IPS-18a (cell line): ENCODE measurements at regions not wholly inside any gene's neighbourhood (a gene's known extent, or its start where the extent isn't known, plus 50 kb on each side); places are given as distances from the start of the nearest gene placed in this dataset.

Source experiments
- H3K27ac ChIP-seq: one replicate; pipeline ENCODE4 v1.5.1; 2013; ENCODE audit warnings: low read length
- H3K27me3 ChIP-seq: one replicate; pipeline ENCODE4 v1.6.1; 2013; ENCODE audit warnings: mild to moderate bottlenecking, low read length; ENCODE audit not compliant: control insufficient read depth, insufficient read depth
- H3K36me3 ChIP-seq: one replicate; pipeline ENCODE4 v1.6.1; 2013; ENCODE audit warnings: low read depth, low read length; ENCODE audit not compliant: control insufficient read depth
- H3K4me1 ChIP-seq: one replicate; pipeline ENCODE4 v1.6.1; 2013; ENCODE audit warnings: low read depth, low read length; ENCODE audit not compliant: control insufficient read depth
- H3K4me3 ChIP-seq: one replicate; pipeline ENCODE4 v1.5.1; 2013; ENCODE audit warnings: low read length
- H3K9ac ChIP-seq: one replicate; pipeline ENCODE4 v1.6.1; 2013; ENCODE audit warnings: mild to moderate bottlenecking, low read length, moderate library complexity
- H3K9me3 ChIP-seq: one replicate; pipeline ENCODE4 v1.6.1; 2013; ENCODE audit warnings: low read depth, low read length; ENCODE audit not compliant: control insufficient read depth

DNA sequence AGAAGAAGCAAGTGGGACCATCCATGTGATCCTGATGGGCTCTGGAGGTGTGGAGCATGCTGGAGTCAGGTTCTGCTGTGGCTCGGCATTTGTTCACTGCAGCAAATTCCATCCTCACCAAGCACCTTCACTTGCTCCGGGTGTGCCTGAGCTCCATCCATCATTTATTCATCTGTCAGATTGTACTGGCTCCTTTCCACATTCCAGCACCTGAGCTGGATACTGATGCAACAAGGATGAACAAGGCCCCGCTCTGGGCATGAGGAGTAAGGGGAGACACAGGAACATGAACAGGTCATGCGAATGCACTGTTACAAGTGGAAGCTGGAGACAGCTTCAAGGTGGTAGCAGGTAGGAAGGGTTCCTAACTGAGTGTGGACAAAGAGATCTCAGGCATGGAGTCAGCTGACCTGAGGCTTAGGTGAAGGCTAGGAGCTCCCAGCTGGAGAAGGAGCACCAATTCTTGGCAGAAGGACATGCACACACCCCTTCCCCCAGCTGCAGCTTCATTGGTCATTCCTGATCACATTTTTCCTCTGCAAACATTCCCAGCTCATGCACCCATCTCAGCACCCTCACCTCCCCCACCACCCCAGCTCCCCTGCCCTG lies 133.7 kb upstream of the ZMIZ1 start:
- Histone ChIP-seq H3K9me3 (no peaks in the 10 kb centered on the region), H3K27me3 (no peaks in the 10 kb centered on the region), H3K4me3 (no peak overlapping the region), H3K4me1 (peaks cover 20% of the 10 kb centered on the region), H3K36me3 (no peaks in the 10 kb centered on the region), H3K27ac (no peak overlapping the region), H3K9ac (no peak overlapping the region)

DNA sequence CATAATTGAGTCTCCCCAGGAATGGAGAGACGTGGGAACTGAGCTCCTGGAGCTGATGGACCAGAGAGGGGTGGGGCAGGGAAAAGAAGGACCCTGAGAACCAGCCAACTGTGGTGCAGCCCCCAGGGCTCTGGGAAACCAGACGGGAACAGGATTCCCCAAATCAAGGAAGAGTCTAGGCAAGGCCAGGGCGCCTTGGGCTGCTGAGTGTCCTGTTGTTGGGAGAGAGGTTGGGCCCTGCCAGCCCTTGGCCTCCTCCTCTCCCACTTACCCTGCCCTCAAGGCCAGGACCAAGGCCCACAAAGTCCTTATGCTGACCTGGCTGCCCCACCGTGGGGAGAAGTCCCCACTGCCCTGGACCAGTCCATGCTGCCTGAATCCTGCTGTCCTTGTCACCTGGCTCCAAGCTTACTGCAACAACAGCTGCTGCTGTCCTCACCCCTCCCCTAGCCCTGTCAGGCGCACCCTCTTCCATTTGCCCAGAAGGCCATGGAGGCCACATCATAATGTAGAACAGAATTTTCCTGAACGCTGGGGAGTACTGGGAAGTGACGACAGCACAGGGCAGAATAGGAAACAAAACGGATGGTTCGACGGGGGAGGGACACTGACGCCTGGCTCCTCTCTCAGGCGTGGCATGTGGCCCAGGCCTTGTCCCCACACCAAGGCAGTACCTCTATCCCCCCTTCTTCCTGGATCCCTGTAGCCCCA lies 132.9 kb upstream of the ZMIZ1 start:
- no peak overlapping the region for H3K9ac ChIP-seq
- no peak overlapping the region for H3K4me3 ChIP-seq
- no peaks in the 10 kb centered on the region for H3K9me3 ChIP-seq
- H3K27ac ChIP-seq, result no peak overlapping the region
- H3K4me1 ChIP-seq, result peaks cover 20% of the 10 kb centered on the region
- no peaks in the 10 kb centered on the region for H3K27me3 ChIP-seq
- no peaks in the 10 kb centered on the region for H3K36me3 ChIP-seq

DNA sequence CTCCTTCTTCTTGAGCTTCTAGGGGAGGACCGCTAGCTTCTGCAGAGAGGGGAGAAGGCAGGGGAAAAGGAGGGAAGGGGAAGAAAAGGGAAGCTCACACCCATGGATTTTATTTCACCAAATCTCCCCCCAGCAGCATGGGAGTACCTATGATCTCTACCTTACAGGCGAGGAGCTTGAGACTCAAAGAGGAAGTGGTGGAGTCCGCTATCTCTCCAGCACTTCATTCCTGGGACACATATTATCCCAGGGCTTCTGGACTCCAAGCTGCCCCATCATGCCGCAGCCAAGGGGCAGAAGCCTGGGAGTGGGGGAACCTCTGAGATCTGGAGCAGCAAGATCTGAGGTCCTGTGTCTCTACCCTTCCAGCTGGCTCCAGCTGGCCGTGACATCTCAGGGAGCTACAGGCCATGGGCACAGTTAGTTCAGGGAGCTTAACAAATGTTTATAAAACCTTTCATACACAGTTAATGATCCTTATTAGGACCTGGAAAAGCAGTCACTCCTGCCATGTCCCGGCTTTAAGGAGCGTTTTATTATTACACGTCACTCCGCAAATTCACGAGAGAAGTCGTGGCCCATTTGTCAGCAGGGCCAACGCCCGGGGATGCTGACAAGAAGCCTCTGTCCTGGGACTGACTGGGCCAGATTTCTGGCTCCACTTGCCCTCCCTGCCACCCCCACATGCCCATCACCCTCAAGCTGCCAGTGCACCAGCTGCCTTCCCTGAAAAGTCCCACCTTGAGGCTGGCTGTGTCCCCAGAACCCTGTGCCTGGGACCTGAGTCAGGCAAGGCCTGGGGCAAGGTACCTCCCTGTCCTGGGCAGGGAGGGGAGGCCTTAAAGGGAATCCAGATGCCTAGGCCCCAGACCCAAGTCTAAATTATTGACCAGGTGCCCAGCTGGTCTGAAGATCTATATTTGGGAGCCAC lies 132.1 kb upstream of the ZMIZ1 start:
- H3K9ac ChIP-seq, result no peak overlapping the region
- H3K36me3 ChIP-seq, result no peaks in the 10 kb centered on the region
- H3K9me3 ChIP-seq, result no peaks in the 10 kb centered on the region
- no peaks in the 10 kb centered on the region for H3K27me3 ChIP-seq
- H3K4me1 ChIP-seq, result peaks cover 14% of the 10 kb centered on the region
- no peak overlapping the region for H3K27ac ChIP-seq
- H3K4me3 ChIP-seq, result no peak overlapping the region

DNA sequence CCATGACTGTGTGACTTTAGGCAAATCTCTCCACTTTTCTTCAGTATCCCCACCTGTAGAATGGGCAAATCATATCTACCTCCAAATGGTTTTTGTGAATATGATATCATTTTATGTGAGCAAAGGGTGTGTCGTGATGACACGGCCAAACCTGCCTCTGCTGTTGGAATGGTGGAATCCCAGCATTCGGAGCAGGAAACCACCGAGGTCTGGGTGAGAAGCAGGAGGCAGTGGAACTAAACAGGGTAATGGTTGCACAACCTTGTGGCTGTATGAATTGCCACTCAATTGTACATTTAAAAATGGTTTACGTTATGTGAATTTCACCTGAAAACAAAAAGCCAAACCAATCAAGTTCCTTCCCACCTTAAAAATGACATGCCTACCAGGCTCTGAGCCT lies 131.4 kb upstream of the ZMIZ1 start:
- Histone ChIP-seq H3K9me3 (no peaks in the 10 kb centered on the region), H3K36me3 (no peaks in the 10 kb centered on the region), H3K27me3 (no peaks in the 10 kb centered on the region), H3K4me1 (peaks cover 12% of the 10 kb centered on the region), H3K4me3 (no peak overlapping the region), H3K9ac (no peak overlapping the region), H3K27ac (no peak overlapping the region)

DNA sequence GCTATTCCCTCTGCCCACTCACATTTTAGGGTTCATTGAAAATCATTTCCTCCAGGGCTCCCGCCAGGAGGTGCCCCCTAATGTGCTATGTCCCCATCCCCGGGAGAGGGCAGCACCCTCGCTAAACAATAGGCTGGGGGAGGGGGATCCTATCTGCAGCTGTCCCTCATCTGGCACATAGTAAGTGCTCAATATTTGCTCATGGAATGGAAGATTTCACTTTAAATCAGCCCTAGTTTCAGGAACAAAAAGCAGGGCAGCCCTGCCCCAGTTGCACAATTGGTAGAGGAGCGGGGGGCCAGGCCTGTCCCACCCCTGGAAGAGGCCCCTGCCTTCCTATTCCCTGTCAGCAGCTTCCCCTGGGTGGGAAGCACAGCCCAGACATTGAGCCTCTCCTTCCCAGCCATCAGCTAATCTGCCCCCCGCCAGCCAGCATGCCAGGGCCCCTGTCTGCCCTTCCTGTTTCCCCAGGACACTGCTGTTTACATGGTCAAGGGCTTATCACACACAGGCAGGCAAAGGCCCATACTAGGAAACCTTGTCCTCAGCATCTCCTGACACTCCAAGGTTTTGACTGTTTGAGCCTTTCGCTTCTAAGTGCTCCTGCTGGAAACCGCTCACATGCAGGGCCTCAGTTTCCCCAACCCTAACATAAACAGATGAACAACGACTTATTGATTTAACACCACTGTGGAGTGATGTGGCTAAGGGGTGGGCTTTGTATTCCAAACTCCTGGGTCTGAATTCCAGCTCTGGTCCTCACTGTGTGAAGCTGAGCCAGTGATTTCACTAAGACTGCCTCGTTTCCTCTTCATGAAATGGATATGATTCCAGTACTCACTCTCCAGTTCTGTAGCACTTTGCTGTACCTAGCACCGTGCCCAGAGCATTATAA lies 130.7 kb upstream of the ZMIZ1 start:
- no peaks in the 10 kb centered on the region for H3K9me3 ChIP-seq
- no peak overlapping the region for H3K27ac ChIP-seq
- H3K27me3 ChIP-seq, result no peaks in the 10 kb centered on the region
- no peak overlapping the region for H3K9ac ChIP-seq
- peaks cover 12% of the 10 kb centered on the region for H3K4me1 ChIP-seq
- no peaks in the 10 kb centered on the region for H3K36me3 ChIP-seq
- no peak overlapping the region for H3K4me3 ChIP-seq

DNA sequence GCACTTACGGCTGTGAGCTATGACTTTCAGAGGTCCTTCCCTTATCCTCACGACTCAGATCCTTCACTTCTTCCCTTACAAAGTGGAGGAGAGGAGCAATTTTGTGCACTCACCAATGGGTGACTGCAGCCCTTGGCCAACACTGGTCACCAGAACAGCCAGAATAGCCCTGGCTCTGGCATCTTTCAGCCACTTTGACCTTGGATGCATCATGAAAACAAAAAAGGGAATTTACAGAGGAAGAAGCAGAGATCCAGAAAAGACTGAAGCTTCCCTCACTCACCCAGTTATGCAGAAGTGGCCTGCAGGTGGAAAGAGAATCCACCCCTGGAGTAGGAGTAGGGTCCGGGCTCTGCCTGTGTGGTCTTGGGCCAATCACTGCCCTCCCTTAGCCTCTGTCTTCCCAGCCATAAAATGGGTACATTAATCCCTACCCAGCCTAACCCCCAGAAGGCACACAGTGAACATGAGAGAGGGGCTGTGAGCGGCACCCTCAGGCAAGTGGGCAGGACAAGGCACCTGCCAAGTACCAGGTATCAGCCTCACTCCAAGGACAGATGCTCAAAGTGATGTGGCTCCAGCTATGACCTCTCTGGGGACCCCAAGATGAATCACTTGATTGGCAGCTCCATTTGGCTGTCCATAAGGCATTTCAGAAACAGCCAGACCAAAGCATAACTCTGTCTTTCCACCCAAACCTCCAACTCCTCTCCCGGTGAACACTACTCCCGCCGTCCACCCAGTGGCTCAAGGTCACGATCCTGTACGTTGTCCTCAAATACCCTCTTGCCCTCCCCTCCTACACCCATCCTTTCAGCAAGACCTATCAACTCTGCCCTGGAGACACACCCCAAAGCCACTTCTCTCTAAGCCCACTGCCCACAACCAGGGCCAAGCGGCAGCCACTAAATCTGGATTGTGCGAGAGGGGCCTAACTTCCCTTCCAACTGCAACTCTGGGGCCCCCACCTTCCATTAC lies 129.8 kb upstream of the ZMIZ1 start:
- Histone ChIP-seq H3K9me3 (no peaks in the 10 kb centered on the region), H3K4me1 (peaks cover 12% of the 10 kb centered on the region), H3K4me3 (no peak overlapping the region), H3K27ac (no peak overlapping the region), H3K9ac (no peak overlapping the region), H3K27me3 (no peaks in the 10 kb centered on the region), H3K36me3 (no peaks in the 10 kb centered on the region)

DNA sequence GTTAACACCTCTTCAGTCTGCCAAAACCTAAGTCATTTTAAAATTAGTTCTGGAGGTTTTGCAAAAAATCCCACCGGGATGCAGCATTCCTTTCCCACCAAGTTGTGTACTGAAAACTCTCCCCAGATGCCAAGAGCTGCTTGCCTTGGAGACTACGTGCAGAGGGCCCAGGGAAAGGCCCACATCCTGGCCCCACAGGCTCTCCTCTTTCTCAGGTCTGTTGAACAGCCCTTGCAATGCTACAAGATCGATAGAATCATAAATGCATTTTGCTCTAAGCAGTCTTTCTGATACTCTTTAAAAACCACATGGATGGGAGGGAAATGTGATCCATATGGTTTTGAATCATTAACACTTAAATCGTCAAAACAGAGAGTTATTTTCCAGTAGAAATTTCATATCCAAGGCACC lies 126.7 kb upstream of the ZMIZ1 start:
- no peak overlapping the region for H3K27ac ChIP-seq
- H3K9ac ChIP-seq, result no peak overlapping the region
- peaks cover 15% of the 10 kb centered on the region for H3K4me1 ChIP-seq
- no peaks in the 10 kb centered on the region for H3K27me3 ChIP-seq
- H3K9me3 ChIP-seq, result no peaks in the 10 kb centered on the region
- no peaks in the 10 kb centered on the region for H3K36me3 ChIP-seq
- H3K4me3 ChIP-seq, result no peak overlapping the region

DNA sequence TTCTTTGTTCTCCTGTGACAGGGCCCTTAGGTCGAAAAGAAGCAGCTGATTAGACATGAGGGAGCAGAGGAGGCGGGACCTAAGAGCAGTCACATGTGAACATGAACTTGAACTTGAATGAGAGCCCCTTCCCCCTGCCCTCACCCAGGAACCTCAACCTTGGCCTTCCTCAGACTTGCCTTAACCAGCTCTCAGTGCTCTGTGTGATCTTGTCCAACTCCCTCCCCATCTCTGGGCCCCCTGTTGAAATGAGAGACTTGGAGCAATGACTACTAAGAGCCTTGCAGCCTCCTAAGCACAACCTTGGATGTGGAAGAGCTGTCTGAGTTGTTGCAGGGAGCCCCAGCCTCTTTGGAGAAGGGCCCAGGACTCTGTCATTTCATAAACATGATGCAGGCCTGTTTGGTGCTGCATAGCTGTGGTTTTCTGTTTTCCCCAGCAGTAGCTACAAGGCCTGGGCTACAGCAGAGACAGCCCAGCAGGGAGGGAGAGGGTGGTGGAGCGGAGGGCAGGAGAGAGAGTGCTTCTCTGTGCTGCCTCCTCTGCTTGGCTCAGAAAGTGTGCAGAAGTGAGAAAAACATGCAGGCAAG lies 123.9 kb upstream of the ZMIZ1 start:
- Histone ChIP-seq H3K9ac (no peak overlapping the region), H3K9me3 (no peaks in the 10 kb centered on the region), H3K27ac (no peak overlapping the region), H3K36me3 (no peaks in the 10 kb centered on the region), H3K4me3 (no peak overlapping the region), H3K4me1 (peaks cover 3% of the 10 kb centered on the region), H3K27me3 (no peaks in the 10 kb centered on the region)

DNA sequence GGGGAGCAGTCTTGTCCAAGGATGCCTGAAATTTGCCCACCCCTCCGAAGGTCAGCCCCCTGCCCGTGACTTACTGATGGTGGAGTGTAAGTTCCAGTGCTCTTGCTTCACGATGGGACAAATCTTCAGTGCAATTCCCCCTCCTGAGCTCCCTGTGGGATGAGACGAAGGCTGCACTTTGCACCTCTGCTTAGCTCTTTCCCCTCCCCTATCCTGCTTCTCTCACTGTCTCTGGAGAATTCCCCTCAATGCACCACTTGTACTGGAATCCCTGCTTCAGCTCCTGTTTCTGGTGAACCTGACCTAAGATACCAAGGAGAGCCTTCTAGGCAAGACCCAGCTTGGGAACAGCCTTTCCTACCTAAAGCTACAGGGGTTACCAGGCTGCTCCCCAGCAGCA lies 122.9 kb upstream of the ZMIZ1 start:
- peaks cover 3% of the 10 kb centered on the region for H3K4me1 ChIP-seq
- no peaks in the 10 kb centered on the region for H3K27me3 ChIP-seq
- no peak overlapping the region for H3K27ac ChIP-seq
- H3K9me3 ChIP-seq, result no peaks in the 10 kb centered on the region
- no peak overlapping the region for H3K9ac ChIP-seq
- no peak overlapping the region for H3K4me3 ChIP-seq
- no peaks in the 10 kb centered on the region for H3K36me3 ChIP-seq

DNA sequence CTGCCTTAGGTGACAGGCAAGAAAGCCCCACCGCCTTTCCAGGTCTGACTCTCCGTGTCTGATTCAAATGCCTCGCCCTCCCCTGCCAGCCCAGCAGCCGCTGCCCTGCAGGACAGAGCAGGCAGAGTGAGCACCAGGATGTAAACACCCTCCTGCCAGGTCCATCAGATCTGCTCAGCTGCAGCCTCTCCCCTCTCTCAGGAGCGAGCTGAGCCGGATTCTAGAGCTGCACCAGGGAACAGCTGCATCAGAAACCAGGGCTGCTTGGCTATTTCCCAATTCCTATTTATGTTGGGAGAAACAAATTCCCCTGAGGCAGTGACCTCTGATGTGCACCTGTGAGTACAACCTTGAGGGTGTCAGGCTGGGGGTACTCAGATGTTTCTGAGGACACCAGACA lies 121.5 kb upstream of the ZMIZ1 start:
- Histone ChIP-seq H3K27me3 (no peaks in the 10 kb centered on the region), H3K4me1 (peaks cover 3% of the 10 kb centered on the region), H3K27ac (no peak overlapping the region), H3K9ac (no peak overlapping the region), H3K9me3 (no peaks in the 10 kb centered on the region), H3K36me3 (no peaks in the 10 kb centered on the region), H3K4me3 (no peak overlapping the region)
